Esophagus muscularis mucosa (tissue), 4 donors: ENCODE measurements at regions not wholly inside any gene's neighbourhood (a gene's known extent, or its start where the extent isn't known, plus 50 kb on each side); places are given as distances from the start of the nearest gene placed in this dataset.

Experiments used
- DNase-seq: peaks from one replicate; pipeline ENCODE4 v3.0.0-alpha.2; 2017; ENCODE audit errors: extremely low spot score
- H3K27ac ChIP-seq, 4 donors: fragments of 200-600 bp; sonication (generic); replicated peaks in 1 of 4; 1 replicate in 3 of 4; 2 replicates in 1 of 4; pipeline ENCODE4 v1.5.1; 2016 to 2019; ENCODE audit warnings: mild to moderate bottlenecking in 1 of 4
- H3K27me3 ChIP-seq, 4 donors: fragments of 200-600 bp; sonication (generic); one replicate each; pipeline versions ENCODE4 v1.5.1 to v1.6.0; 2016 to 2019
- H3K36me3 ChIP-seq, 4 donors: fragments of 200-600 bp; sonication (generic); one replicate each; pipeline ENCODE4 v1.5.1; 2016 to 2019
- H3K4me1 ChIP-seq, 4 donors: fragments of 200-600 bp; sonication (generic); one replicate each; pipeline ENCODE4 v1.5.1; 2016 to 2019
- H3K4me3 ChIP-seq, 4 donors: fragments of 200-600 bp; sonication (generic); 1 replicate in 2 of 4; 2 replicates in 2 of 4; pipeline ENCODE4 v1.5.1; 2016 to 2019; ENCODE audit warnings: mild to moderate bottlenecking in 4 of 4, moderate library complexity in 1 of 4
- H3K9me3 ChIP-seq, 4 donors: fragments of 200-600 bp; sonication (generic); 1 replicate in 3 of 4; 2 replicates in 1 of 4; pipeline ENCODE4 v1.5.1; 2016 to 2019
- EP300 ChIP-seq: sonication (generic); formaldehyde crosslinking; IDR thresholded peaks from one replicate; pipeline ENCODE4 v1.6.1; 2017; ENCODE audit warnings: antibody characterized with exemption
- POLR2A ChIP-seq: fragments of 450-650 bp; IDR thresholded peaks from one replicate; pipeline ENCODE4 v1.6.1; 2017; ENCODE audit warnings: antibody characterized with exemption, moderate library complexity, mild to moderate bottlenecking, low read depth
- POLR2AphosphoS5 ChIP-seq, 2 donors: sonication (generic); formaldehyde crosslinking; IDR thresholded peaks; one replicate each; pipeline ENCODE4 v1.6.1; 2017; ENCODE audit warnings: antibody characterized with exemption in 2 of 2
- WGBS: methylation state at CpG from one replicate; pipeline ENCODE4 v1.1.5; 2018; 5-methylcytosine and 5-hydroxymethylcytosine counted together
- intact Hi-C: fragments of 100-400 bp; cut with DNase I; formaldehyde crosslinking; loops from one replicate; pipeline ENCODE4 v1.15.1; 2023
- TF ChIP-seq, protein P1 (sequence below), 3 experiments: fragments of 200-600 bp in 2 of 3; fragments of 450-650 bp in 1 of 3; sonication (generic) in 2 of 3; IDR thresholded peaks; one replicate each; pipeline ENCODE4 v1.5.1; 2017 to 2019; ENCODE audit warnings: antibody characterized with exemption in 3 of 3, mild to moderate bottlenecking in 2 of 3, moderate library complexity in 1 of 3

DNA sequence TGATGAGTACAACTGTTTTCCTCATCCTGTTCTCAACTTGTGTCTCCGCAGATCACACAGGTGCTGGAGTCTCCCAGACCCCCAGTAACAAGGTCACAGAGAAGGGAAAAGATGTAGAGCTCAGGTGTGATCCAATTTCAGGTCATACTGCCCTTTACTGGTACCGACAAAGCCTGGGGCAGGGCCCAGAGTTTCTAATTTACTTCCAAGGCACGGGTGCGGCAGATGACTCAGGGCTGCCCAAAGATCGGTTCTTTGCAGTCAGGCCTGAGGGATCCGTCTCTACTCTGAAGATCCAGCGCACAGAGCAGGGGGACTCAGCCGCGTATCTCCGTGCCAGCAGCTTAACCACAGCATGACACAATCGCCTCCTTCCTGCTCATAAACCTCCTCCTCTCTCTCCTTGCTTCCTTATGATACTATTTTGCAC lies 126.7 kb upstream of the PRSS58 start:
- H3K4me1 ChIP-seq: peaks cover 0 to 5% (median 0%) of the 10 kb centered on the region in 4 donors
- DNase-seq: no peak
- no peaks in the 10 kb centered on the region for H3K9me3 ChIP-seq
- no peaks in the 10 kb centered on the region for H3K36me3 ChIP-seq
- no peak overlapping the region for H3K4me3 ChIP-seq
- H3K27me3 ChIP-seq: no peaks in the 10 kb centered on the region
- intact Hi-C loops: no loop called here
- no peak overlapping the region for H3K27ac ChIP-seq
- 61% methylated on average over 10 of the region's 11 CpGs for WGBS
- TF ChIP-seq, protein P1, sequence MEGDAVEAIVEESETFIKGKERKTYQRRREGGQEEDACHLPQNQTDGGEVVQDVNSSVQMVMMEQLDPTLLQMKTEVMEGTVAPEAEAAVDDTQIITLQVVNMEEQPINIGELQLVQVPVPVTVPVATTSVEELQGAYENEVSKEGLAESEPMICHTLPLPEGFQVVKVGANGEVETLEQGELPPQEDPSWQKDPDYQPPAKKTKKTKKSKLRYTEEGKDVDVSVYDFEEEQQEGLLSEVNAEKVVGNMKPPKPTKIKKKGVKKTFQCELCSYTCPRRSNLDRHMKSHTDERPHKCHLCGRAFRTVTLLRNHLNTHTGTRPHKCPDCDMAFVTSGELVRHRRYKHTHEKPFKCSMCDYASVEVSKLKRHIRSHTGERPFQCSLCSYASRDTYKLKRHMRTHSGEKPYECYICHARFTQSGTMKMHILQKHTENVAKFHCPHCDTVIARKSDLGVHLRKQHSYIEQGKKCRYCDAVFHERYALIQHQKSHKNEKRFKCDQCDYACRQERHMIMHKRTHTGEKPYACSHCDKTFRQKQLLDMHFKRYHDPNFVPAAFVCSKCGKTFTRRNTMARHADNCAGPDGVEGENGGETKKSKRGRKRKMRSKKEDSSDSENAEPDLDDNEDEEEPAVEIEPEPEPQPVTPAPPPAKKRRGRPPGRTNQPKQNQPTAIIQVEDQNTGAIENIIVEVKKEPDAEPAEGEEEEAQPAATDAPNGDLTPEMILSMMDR (IDR thresholded peaks at IDR 0.05): no peak
- TF ChIP-seq POLR2AphosphoS5 (IDR thresholded peaks at IDR 0.05) (no peak), EP300 (no peak), POLR2A (no peak)

DNA sequence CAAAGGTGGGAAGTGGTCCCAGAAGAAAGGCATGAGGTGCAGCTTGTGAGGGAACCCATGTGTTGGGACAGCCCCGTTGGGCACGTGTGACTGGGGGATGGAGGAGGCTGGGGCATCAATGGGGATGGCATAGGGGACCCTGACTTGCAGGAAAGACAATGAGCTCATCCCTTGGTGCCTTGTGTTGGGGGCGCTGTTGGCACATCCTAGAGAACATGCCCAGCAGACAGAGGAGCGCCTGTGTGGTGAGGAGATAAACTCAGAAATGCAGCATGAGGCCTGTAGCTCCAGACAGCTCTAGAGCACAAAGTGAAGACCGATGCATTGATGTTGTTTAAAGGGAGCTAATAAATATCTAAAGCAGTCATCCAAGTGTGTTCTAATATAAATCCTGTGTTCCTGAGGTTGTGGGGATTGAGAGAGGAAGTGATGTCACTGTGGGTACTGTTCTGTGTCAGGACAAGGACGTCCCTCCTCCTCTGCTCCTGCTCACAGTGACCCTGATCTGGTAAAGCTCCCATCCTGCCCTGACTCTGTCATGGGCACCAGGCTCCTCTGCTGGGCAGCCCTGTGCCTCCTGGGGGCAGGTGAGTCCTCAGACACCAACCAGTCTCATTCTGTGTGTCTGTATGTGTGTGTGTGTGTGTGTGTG lies 126.1 kb upstream of the PRSS58 start:
- Histone ChIP-seq H3K36me3 (no peaks in the 10 kb centered on the region), H3K9me3 (no peaks in the 10 kb centered on the region), H3K27ac (no peak overlapping the region), H3K27me3 (no peaks in the 10 kb centered on the region), H3K4me1 (peaks cover 0 to 5% (median 0%) of the 10 kb centered on the region in 4 donors), H3K4me3 (no peak overlapping the region)
- no peak for TF ChIP-seq EP300
- no peak for TF ChIP-seq POLR2A
- TF ChIP-seq, protein P1 (IDR thresholded peaks at IDR 0.05): no peak
- no peak for TF ChIP-seq POLR2AphosphoS5 (IDR thresholded peaks at IDR 0.05)
- DNase-seq: no peak
- intact Hi-C loops: no loop called here
- 71% methylated on average over 6 of the region's 6 CpGs for WGBS

DNA sequence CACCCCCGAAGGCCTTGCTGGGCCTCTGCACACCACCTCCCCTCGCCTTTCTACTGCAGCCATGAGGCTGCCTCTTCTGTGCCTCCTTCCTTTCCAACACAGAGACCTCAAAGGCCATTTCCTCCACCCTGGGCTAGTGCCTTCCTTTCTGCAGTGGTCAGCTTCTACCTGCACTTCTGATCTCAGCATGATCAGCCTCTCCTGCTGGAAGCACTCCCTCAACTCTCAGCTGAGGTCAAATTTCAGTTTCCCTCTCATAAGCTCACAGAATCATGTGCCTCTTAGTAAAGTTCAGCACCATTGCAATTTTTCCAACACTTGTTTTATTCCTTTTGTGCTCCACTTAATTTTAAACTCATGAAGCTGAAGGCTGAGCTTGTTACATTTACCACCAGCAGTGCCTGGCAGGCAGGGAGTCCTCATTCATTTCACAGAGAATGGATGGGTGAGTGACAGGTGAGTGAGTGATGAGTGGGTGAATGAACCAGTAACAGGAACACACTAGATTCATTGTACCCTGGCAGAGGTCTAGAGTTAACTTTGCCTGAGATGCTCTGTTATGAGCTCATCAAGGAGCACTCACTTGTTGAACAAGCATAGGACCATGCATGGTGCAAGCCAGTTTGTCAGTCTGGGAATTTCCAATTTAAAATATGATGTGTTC lies 124.0 kb upstream of the PRSS58 start:
- peaks cover 0 to 5% (median 0%) of the 10 kb centered on the region in 4 donors for H3K4me1 ChIP-seq
- 87% methylated on average over 2 of the region's 2 CpGs for WGBS
- intact Hi-C loops: no loop called here
- H3K27ac ChIP-seq: no peak overlapping the region
- no peak for TF ChIP-seq POLR2A
- TF ChIP-seq, protein P1 (IDR thresholded peaks at IDR 0.05): no peak
- no peak for TF ChIP-seq EP300
- no peak for TF ChIP-seq POLR2AphosphoS5 (IDR thresholded peaks at IDR 0.05)
- H3K9me3 ChIP-seq: no peaks in the 10 kb centered on the region
- H3K4me3 ChIP-seq: no peak overlapping the region
- no peaks in the 10 kb centered on the region for H3K36me3 ChIP-seq
- H3K27me3 ChIP-seq: no peaks in the 10 kb centered on the region
- DNase-seq: no peak

DNA sequence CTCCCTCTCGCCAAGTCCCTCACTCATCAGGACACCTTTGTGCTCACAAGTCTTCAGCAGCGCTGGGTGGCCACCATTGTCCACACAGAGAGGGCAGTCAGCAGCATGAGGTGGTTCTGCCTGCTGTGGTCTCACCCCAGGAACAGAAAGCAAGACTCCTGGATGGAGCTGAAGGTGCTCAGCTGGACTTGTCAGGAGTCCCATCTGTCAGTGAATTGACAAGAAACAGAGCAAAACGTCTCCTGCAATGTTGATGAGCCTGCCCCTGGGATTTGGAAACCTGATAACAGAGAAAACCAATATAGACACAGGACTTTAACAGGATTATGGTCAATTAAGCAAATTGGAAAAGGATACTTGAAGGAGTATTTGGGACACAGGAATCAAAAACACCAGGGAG lies 122.2 kb upstream of the PRSS58 start:
- intact Hi-C loops: no loop called here
- Histone ChIP-seq H3K36me3 (no peaks in the 10 kb centered on the region), H3K9me3 (no peaks in the 10 kb centered on the region), H3K4me1 (no peaks in the 10 kb centered on the region), H3K27me3 (no peaks in the 10 kb centered on the region), H3K4me3 (no peak overlapping the region), H3K27ac (no peak overlapping the region)
- TF ChIP-seq EP300 (no peak), POLR2A (no peak), POLR2AphosphoS5 (IDR thresholded peaks at IDR 0.05) (no peak)
- TF ChIP-seq, protein P1 (IDR thresholded peaks at IDR 0.05): no peak
- WGBS: 64% methylated on average over 3 of the region's 3 CpGs
- DNase-seq: no peak
